ENCODE measurements at regions not wholly inside any gene's neighbourhood (a gene's known extent, or its start where the extent isn't known, plus 50 kb on each side); places are given as distances from the start of the nearest gene placed in this dataset.

DNA sequence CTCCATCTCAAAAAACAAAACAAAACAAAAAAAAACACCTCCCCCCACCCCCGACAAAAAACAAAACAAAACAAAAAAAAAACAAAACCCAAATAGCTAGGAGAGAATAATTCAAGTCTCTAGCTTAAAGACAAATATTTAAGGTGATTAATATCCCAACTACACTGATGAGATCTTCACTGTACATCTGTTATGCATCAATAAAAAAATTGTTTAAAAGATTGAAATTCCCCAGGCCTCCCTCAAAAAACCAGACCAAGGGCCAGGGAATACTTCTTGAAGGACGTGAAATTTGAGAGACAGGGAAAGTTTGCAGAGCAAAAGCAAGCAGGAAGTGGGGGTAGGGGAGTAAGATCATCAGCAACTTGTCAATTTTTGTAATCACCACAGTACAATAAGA, 232.6 kb downstream of the REEP3 start:
- no peak overlapping the region for H3K27ac ChIP-seq (ENCODE audit: low read length)
- no peaks in the 10 kb centered on the region for H3K4me1 ChIP-seq (ENCODE audit: insufficient read depth, low read length)
- H3K9ac ChIP-seq (ENCODE audit: low read depth, low read length): no peak overlapping the region
- H3K36me3 ChIP-seq (ENCODE audit: insufficient read depth, low read depth, low read length): no peaks in the 10 kb centered on the region
- H3K4me3 ChIP-seq (ENCODE audit: low read length): no peak overlapping the region
- no peaks in the 10 kb centered on the region for H3K27me3 ChIP-seq (ENCODE audit: insufficient read depth, low read length)
- H3K9me3 ChIP-seq (ENCODE audit: insufficient read depth, low read depth, low read length): no peaks in the 10 kb centered on the region

DNA sequence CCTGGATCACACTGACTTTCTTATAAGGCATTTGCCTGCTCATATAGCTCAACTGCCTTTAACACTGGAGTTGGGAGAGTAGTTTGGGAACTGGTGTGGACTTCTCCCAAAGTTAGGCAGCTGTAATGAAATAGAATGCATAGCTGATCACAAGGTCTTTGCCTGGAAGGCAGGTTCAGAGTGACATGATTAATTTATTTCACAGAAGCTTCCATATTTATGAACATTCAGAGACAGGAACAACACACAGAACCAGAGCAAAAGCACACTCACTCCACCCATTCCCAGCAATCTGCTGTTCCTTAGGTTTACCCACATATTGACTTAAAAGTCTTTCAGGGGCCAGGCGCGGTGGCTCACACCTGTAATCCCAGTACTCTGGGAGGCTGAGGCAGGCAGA, 234.2 kb downstream of the REEP3 start:
- no peaks in the 10 kb centered on the region for H3K27me3 ChIP-seq (ENCODE audit: insufficient read depth, low read length)
- H3K4me1 ChIP-seq (ENCODE audit: insufficient read depth, low read length): no peaks in the 10 kb centered on the region
- no peaks in the 10 kb centered on the region for H3K36me3 ChIP-seq (ENCODE audit: insufficient read depth, low read depth, low read length)
- H3K9me3 ChIP-seq (ENCODE audit: insufficient read depth, low read depth, low read length): no peaks in the 10 kb centered on the region
- no peak overlapping the region for H3K4me3 ChIP-seq (ENCODE audit: low read length)
- H3K9ac ChIP-seq (ENCODE audit: low read depth, low read length): no peak overlapping the region
- no peak overlapping the region for H3K27ac ChIP-seq (ENCODE audit: low read length)

DNA sequence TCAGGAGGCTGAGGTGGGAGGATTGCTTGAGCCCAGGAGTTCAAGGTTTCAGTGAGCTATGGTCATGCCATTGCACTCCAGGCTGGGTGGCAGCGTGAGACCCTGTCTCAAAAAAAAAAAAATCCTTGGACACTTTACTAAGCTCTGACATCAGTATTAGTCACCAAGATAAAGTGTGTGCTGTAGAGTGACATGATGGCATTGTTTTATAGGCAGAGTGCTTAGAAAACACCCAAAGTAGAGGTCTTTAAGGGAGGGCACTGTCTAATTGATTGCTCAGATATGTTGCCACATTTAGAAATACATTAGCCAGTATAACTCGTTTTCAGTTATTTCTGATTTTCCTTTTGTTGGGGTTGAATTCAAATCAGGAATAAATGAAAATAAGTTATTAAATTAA, 235.9 kb downstream of the REEP3 start:
- Histone ChIP-seq H3K27ac (ENCODE audit: low read length) (no peak overlapping the region), H3K9me3 (ENCODE audit: insufficient read depth, low read depth, low read length) (no peaks in the 10 kb centered on the region), H3K36me3 (ENCODE audit: insufficient read depth, low read depth, low read length) (no peaks in the 10 kb centered on the region), H3K4me3 (ENCODE audit: low read length) (no peak overlapping the region), H3K27me3 (ENCODE audit: insufficient read depth, low read length) (no peaks in the 10 kb centered on the region), H3K9ac (ENCODE audit: low read depth, low read length) (no peak overlapping the region), H3K4me1 (ENCODE audit: insufficient read depth, low read length) (no peaks in the 10 kb centered on the region)

DNA sequence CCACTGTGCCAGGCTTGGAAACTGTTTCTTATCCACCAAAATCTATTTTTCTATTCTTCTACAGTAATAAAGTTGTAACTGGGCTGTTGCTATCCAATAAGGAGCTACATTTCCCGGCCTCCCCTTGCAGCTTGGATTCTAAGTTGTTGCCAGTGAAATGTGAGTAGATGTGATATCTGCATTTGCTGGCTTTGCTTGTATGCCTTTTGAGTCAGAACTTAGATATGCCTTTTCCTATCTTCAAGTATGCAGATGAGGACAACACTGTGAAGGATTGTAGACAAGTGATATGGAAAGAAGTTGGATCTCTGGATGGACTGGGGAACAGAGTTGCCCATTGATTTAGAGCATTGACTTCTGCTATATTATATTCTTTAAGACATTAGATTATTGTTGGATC, 236.9 kb downstream of the REEP3 start:
- H3K27ac ChIP-seq (ENCODE audit: low read length): no peak overlapping the region
- H3K9me3 ChIP-seq (ENCODE audit: insufficient read depth, low read depth, low read length): no peaks in the 10 kb centered on the region
- no peaks in the 10 kb centered on the region for H3K36me3 ChIP-seq (ENCODE audit: insufficient read depth, low read depth, low read length)
- H3K4me1 ChIP-seq (ENCODE audit: insufficient read depth, low read length): no peaks in the 10 kb centered on the region
- H3K9ac ChIP-seq (ENCODE audit: low read depth, low read length): no peak overlapping the region
- no peak overlapping the region for H3K4me3 ChIP-seq (ENCODE audit: low read length)
- no peaks in the 10 kb centered on the region for H3K27me3 ChIP-seq (ENCODE audit: insufficient read depth, low read length)

DNA sequence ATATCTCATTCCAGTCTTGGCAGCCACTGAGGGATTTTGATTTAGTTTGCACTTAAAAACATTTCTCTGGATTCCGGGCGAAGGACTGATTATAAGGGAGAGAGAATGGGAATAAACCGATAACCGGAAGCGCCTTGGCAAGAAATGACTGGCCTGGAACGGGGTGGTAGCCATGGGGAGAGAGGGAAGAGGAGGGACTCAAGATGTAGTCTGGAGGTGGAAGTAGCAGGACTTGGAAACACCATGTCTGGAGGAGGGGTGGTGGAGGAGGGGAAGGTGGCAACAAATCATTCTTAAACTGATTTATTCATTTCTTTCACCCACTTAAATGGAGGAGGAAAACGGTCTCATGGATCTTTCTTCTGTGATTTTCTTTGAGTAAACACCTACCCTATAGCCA, 238.1 kb downstream of the REEP3 start:
- no peaks in the 10 kb centered on the region for H3K36me3 ChIP-seq (ENCODE audit: insufficient read depth, low read depth, low read length)
- no peaks in the 10 kb centered on the region for H3K9me3 ChIP-seq (ENCODE audit: insufficient read depth, low read depth, low read length)
- H3K27me3 ChIP-seq (ENCODE audit: insufficient read depth, low read length): no peaks in the 10 kb centered on the region
- H3K4me3 ChIP-seq (ENCODE audit: low read length): no peak overlapping the region
- no peaks in the 10 kb centered on the region for H3K4me1 ChIP-seq (ENCODE audit: insufficient read depth, low read length)
- H3K9ac ChIP-seq (ENCODE audit: low read depth, low read length): no peak overlapping the region
- H3K27ac ChIP-seq (ENCODE audit: low read length): no peak overlapping the region

DNA sequence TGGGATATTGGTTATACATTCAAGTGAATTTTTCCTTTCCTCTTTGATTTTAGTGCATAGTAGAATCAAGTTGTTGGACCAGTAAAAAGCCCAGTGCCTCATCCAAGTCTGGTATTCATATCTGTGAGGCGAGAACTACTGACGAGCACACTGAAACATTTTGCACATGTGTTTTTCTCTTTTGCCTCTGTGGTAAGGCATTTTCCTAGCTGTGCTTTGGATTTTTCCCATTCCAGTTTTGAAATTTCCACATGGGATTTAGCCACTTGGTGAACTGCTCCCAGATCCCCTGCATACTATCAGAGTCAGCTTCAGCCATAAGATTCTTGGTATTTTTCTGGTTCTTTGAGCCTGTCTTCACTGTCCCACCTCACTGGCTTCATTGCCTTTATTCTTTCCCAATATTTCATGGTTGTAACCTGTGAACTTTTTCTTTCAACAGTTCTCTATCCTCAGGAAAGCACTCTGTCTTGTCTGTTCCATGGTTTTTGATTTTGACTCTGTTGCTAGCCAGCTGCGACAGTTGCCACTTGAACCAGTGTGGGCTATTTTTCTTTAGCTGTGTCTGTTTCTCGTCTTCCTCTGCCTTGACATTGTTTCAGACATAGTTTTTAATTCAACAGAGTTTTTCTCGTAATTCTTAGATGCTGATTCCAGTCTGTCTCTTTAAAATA, 239.0 kb downstream of the REEP3 start:
- Histone ChIP-seq H3K4me1 (ENCODE audit: insufficient read depth, low read length) (no peaks in the 10 kb centered on the region), H3K36me3 (ENCODE audit: insufficient read depth, low read depth, low read length) (no peaks in the 10 kb centered on the region), H3K27me3 (ENCODE audit: insufficient read depth, low read length) (no peaks in the 10 kb centered on the region), H3K27ac (ENCODE audit: low read length) (no peak overlapping the region), H3K9ac (ENCODE audit: low read depth, low read length) (no peak overlapping the region), H3K9me3 (ENCODE audit: insufficient read depth, low read depth, low read length) (no peaks in the 10 kb centered on the region), H3K4me3 (ENCODE audit: low read length) (no peak overlapping the region)

DNA sequence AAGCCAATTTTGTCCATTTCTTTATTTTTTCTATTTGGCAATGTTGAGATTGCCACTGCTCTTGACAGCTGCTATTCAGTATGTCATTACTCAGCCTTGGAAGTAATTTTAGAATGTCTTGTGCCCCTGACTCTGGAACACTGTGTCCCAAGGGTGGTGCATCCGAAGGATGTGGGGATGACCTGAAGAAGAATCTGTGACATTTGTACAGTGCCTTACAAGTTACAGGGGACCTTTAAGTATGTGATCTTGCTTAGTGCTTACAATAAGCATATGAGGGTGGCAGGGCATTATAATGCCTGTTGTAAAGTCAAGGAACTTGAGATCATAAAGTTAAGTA, 239.5 kb downstream of the REEP3 start:
- no peaks in the 10 kb centered on the region for H3K36me3 ChIP-seq (ENCODE audit: insufficient read depth, low read depth, low read length)

DNA sequence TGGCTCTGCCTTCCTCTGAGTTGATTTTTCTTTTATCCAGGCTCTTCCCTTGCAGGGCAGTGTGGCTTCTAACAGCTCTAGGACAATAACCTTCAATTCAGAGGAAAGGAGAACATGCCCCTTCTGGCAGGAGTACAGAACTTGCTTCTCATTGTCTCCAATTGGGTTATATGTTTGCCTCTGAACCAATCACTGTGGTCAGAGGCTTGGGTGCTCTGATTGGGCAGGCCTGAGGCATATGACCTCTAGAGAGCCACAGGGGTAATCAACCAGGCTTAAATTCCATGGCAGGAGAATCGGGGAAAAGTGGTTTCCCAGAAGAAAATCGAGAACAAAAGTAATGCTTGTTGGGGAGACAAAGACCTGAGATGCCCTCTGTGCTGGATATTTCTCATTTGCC, 240.0 kb downstream of the REEP3 start:
- Histone ChIP-seq H3K4me3 (ENCODE audit: low read length) (no peak overlapping the region), H3K4me1 (ENCODE audit: insufficient read depth, low read length) (no peaks in the 10 kb centered on the region), H3K9ac (ENCODE audit: low read depth, low read length) (no peak overlapping the region), H3K36me3 (ENCODE audit: insufficient read depth, low read depth, low read length) (no peaks in the 10 kb centered on the region), H3K27me3 (ENCODE audit: insufficient read depth, low read length) (no peaks in the 10 kb centered on the region), H3K9me3 (ENCODE audit: insufficient read depth, low read depth, low read length) (no peaks in the 10 kb centered on the region), H3K27ac (ENCODE audit: low read length) (no peak overlapping the region)

More for the DNA sequence above, 239.5 kb downstream of the REEP3 start:
- H3K9me3 ChIP-seq (ENCODE audit: insufficient read depth, low read depth, low read length): no peaks in the 10 kb centered on the region
- H3K27me3 ChIP-seq (ENCODE audit: insufficient read depth, low read length): no peaks in the 10 kb centered on the region
- H3K27ac ChIP-seq (ENCODE audit: low read length): no peak overlapping the region
- no peak overlapping the region for H3K4me3 ChIP-seq (ENCODE audit: low read length)
- H3K4me1 ChIP-seq (ENCODE audit: insufficient read depth, low read length): no peaks in the 10 kb centered on the region
- H3K9ac ChIP-seq (ENCODE audit: low read depth, low read length): no peak overlapping the region

DNA sequence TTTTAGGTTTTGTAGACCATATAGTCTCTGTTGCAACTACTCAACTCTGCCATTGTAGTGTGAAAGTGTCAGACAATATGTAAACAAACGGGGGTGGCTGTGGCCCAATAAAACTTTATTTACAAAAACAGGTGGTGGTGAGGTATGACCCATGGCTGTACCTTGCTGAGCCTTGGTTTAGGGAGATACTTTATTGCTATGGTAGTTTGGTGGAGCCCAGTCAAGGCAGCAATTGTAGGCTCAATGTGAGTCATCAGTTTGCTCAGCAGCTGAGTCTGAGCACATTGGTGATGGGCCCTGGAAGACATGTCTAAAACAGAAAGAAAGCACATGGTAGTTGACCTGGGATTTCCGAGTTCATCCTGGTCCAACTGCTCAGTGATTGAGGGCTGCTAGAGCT, 242.5 kb downstream of the REEP3 start:
- H3K4me3 ChIP-seq (ENCODE audit: low read length): no peak overlapping the region
- no peak overlapping the region for H3K9ac ChIP-seq (ENCODE audit: low read depth, low read length)
- no peaks in the 10 kb centered on the region for H3K27me3 ChIP-seq (ENCODE audit: insufficient read depth, low read length)
- H3K36me3 ChIP-seq (ENCODE audit: insufficient read depth, low read depth, low read length): no peaks in the 10 kb centered on the region
- H3K9me3 ChIP-seq (ENCODE audit: insufficient read depth, low read depth, low read length): no peaks in the 10 kb centered on the region
- no peak overlapping the region for H3K27ac ChIP-seq (ENCODE audit: low read length)
- no peaks in the 10 kb centered on the region; the same call in 1 of the 2 replicates for H3K4me1 ChIP-seq (ENCODE audit: insufficient read depth, low read length)

DNA sequence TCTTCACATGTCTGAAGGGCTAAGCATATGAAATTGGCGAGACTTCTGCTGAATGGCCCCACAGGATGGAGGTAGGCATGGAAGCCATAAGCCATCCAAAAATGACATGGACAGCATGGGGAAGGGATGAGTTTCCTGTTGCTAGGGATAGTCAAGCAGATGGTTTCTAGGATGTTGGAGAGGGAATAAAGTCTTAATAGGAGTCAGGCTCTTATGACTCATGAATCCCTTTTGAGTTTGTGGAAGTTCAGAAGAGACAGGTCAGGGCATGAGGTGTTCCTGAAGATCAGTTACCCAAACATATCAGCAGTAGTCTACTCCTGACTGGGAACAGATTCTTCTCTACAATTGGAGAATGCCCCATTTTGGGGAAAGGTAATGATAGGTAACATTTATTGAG, 243.9 kb downstream of the REEP3 start:
- H3K27ac ChIP-seq (ENCODE audit: low read length): no peak overlapping the region
- H3K9me3 ChIP-seq (ENCODE audit: insufficient read depth, low read depth, low read length): no peaks in the 10 kb centered on the region
- H3K4me1 ChIP-seq (ENCODE audit: insufficient read depth, low read length): no peaks in the 10 kb centered on the region; the same call in 1 of the 2 replicates
- no peak overlapping the region for H3K9ac ChIP-seq (ENCODE audit: low read depth, low read length)
- no peaks in the 10 kb centered on the region for H3K27me3 ChIP-seq (ENCODE audit: insufficient read depth, low read length)
- H3K36me3 ChIP-seq (ENCODE audit: insufficient read depth, low read depth, low read length): no peaks in the 10 kb centered on the region
- H3K4me3 ChIP-seq (ENCODE audit: low read length): no peak overlapping the region

DNA sequence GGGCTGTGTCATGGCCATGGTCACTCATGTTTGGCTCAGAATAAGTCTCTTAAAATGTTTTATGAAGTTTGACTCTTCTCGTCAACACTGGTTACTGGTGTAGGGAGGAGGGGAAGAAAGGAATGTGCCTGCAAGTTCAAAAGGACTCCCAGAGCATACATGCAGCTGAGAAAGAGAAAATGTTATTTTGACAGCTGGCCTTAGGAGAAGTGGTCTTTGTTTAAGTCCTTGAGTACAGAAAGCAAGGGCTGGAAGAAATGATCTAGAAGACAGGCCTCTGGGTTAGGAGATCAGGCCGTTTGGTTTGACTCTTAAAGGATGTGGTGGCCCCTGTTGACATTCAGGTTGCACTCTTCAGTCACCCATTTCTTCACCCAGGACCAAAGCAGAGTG, 245.5 kb downstream of the REEP3 start:
- Histone ChIP-seq H3K27ac (ENCODE audit: low read length) (no peak overlapping the region), H3K36me3 (ENCODE audit: insufficient read depth, low read depth, low read length) (no peaks in the 10 kb centered on the region), H3K9me3 (ENCODE audit: insufficient read depth, low read depth, low read length) (no peaks in the 10 kb centered on the region), H3K4me1 (ENCODE audit: insufficient read depth, low read length) (no peaks in the 10 kb centered on the region; the same call in 1 of the 2 replicates), H3K9ac (ENCODE audit: low read depth, low read length) (no peak overlapping the region), H3K27me3 (ENCODE audit: insufficient read depth, low read length) (no peaks in the 10 kb centered on the region), H3K4me3 (ENCODE audit: low read length) (no peak overlapping the region)

DNA sequence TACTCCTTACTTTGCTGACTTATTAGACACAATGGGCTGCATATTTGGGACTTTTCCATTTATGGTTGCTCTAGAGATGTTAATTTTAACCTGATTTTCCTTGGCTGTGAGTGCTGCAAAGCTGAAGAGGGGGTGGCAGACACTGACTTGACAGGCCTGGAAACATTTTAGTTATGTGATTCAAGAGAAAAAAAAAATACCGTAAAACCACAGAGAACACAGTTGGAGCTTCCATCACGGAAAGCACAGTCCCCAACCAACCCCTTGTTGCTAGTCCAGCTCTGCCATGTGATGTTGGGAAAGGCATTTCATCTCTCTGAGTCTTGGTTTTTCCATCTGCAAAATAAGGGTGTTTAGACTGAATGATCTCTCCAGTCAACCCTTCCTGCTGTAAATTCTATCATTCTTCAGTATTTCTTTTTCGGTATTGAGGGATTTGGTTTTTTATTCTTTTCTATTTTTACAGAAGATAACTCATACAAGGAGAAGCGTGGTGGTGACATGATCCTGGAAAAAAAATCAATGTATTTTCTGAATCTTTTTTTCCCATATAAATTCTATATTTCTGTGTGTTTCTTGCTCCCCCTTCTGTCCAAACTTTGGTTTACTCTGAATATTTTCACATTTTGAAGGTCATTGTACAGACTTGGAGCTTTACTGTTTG, 246.1 kb downstream of the REEP3 start:
- no peak overlapping the region for H3K27ac ChIP-seq (ENCODE audit: low read length)
- H3K36me3 ChIP-seq (ENCODE audit: insufficient read depth, low read depth, low read length): no peaks in the 10 kb centered on the region
- H3K9ac ChIP-seq (ENCODE audit: low read depth, low read length): no peak overlapping the region
- H3K4me1 ChIP-seq (ENCODE audit: insufficient read depth, low read length): no peaks in the 10 kb centered on the region; the same call in 1 of the 2 replicates
- H3K27me3 ChIP-seq (ENCODE audit: insufficient read depth, low read length): no peaks in the 10 kb centered on the region
- no peaks in the 10 kb centered on the region for H3K9me3 ChIP-seq (ENCODE audit: insufficient read depth, low read depth, low read length)
- H3K4me3 ChIP-seq (ENCODE audit: low read length): no peak overlapping the region

Measured in iPS-20b (cell line).